WTC11 (cell line): ENCODE measurements at regions not wholly inside any gene's neighbourhood (a gene's known extent, or its start where the extent isn't known, plus 50 kb on each side); places are given as distances from the start of the nearest gene placed in this dataset.

Experiments
- ATAC-seq: fragments of 200-7000 bp; cut with Tn5 transposase; 2 replicates; pipeline ENCODE4 v1.10.0; 2021; ENCODE audit warnings: mild to moderate bottlenecking, moderate library complexity
- CTCF ChIA-PET: fragments of 300-600 bp; sonication (Branson Sonifier 250); formaldehyde crosslinking; loops from one replicate; lab custom pipeline; 2021; ENCODE audit warnings: antibody characterized with exemption; lab: Charles Lee
- POLR2A ChIA-PET: fragments of 350-600 bp; sonication (Branson Sonifier 250); formaldehyde crosslinking; loops from one replicate; lab custom pipeline; 2021; ENCODE audit warnings: antibody characterized with exemption; lab: Charles Lee
- DNase-seq: peaks from one replicate; pipeline ENCODE4 v3.0.0; 2021; ENCODE audit warnings: low spot score
- H3K27ac Mint-ChIP-seq: 2 replicates; pipeline ENCODE4 v1.8.0; 2021; ENCODE audit warnings: mixed read lengths
- H3K27me3 Mint-ChIP-seq: 2 replicates; pipeline ENCODE4 v1.8.0; 2021; ENCODE audit warnings: low read depth, mild to moderate bottlenecking, moderate library complexity, mixed read lengths
- H3K36me3 Mint-ChIP-seq: 2 replicates; pipeline ENCODE4 v1.8.0; 2021; ENCODE audit warnings: mixed read lengths
- H3K4me1 Mint-ChIP-seq: 2 replicates; pipeline ENCODE4 v1.8.0; 2022; ENCODE audit warnings: mixed read lengths
- H3K4me3 Mint-ChIP-seq: 2 replicates; pipeline ENCODE4 v1.8.0; 2021; ENCODE audit warnings: mild to moderate bottlenecking, moderate library complexity, mixed read lengths
- H3K9me3 Mint-ChIP-seq: 2 replicates; pipeline ENCODE4 v1.8.0; 2021; ENCODE audit warnings: mixed read lengths
- CREB1 ChIP-seq: sonication (generic); formaldehyde crosslinking; IDR thresholded peaks from 2 replicates; pipeline ENCODE4 v1.8.0; 2023; ENCODE audit warnings: mild to moderate bottlenecking, missing genetic modification reagents
- ELF4 ChIP-seq: sonication (generic); formaldehyde crosslinking; IDR thresholded peaks from 2 replicates; pipeline ENCODE4 v1.8.1; 2022; ENCODE audit warnings: low read depth, mild to moderate bottlenecking, moderate library complexity, missing genetic modification reagents
- FOXP1 ChIP-seq: sonication (generic); formaldehyde crosslinking; IDR thresholded peaks from 2 replicates; pipeline ENCODE4 v1.8.0; 2022; ENCODE audit warnings: missing genetic modification reagents, mild to moderate bottlenecking, moderate library complexity, borderline replicate concordance
- GTF2I ChIP-seq: fragments of 250-450 bp; sonication (Bioruptor Pico); conservative IDR thresholded peaks from 2 replicates; pipeline ENCODE4 v1.4.0; 2021; ENCODE audit warnings: mild to moderate bottlenecking
- MXD4 ChIP-seq: fragments of 250-450 bp; sonication (Bioruptor Pico); IDR thresholded peaks from 2 replicates; pipeline ENCODE4 v1.8.0; 2021; ENCODE audit warnings: mild to moderate bottlenecking, moderate library complexity, borderline replicate concordance
- MYBL2 ChIP-seq: sonication (generic); formaldehyde crosslinking; IDR thresholded peaks from 2 replicates; pipeline ENCODE4 v1.8.1; 2023; ENCODE audit warnings: mild to moderate bottlenecking, moderate library complexity, missing genetic modification reagents
- NFATC4 ChIP-seq: fragments of 250-450 bp; sonication (Bioruptor Pico); IDR thresholded peaks from 2 replicates; pipeline ENCODE4 v1.9.0; 2021; ENCODE audit warnings: mild to moderate bottlenecking
- NFYB ChIP-seq: sonication (generic); formaldehyde crosslinking; conservative IDR thresholded peaks from 2 replicates; pipeline ENCODE4 v1.8.0; 2022; ENCODE audit warnings: low read depth, missing genetic modification reagents
- NR3C1 ChIP-seq: sonication (generic); formaldehyde crosslinking; conservative IDR thresholded peaks from 2 replicates; pipeline ENCODE4 v1.8.1; 2023; ENCODE audit warnings: low read depth, mild to moderate bottlenecking, missing genetic modification reagents
- TEAD4 ChIP-seq: sonication (generic); formaldehyde crosslinking; IDR thresholded peaks from 2 replicates; pipeline ENCODE4 v1.8.0; 2022; ENCODE audit warnings: mild to moderate bottlenecking, missing genetic modification reagents
- TP53 ChIP-seq: sonication (generic); formaldehyde crosslinking; IDR thresholded peaks from 2 replicates; pipeline ENCODE4 v1.8.1; 2023; ENCODE audit warnings: mild to moderate bottlenecking, missing genetic modification reagents
- ZNF263 ChIP-seq: sonication (generic); formaldehyde crosslinking; IDR thresholded peaks from 2 replicates; pipeline ENCODE4 v1.8.1; 2022; ENCODE audit warnings: low read depth, mild to moderate bottlenecking, moderate library complexity, missing genetic modification reagents
- TF ChIP-seq, protein P1 (sequence below): sonication (generic); formaldehyde crosslinking; IDR thresholded peaks from 2 replicates; pipeline ENCODE4 v1.8.1; 2022; ENCODE audit warnings: mild to moderate bottlenecking, missing genetic modification reagents, moderate library complexity, borderline replicate concordance
- TF ChIP-seq, protein P2 (sequence below): fragments of 250-450 bp; sonication (Bioruptor Pico); IDR thresholded peaks from 2 replicates; pipeline ENCODE4 v1.9.0; 2021; ENCODE audit warnings: moderate library complexity, mild to moderate bottlenecking, inconsistent platforms, borderline replicate concordance
- TF ChIP-seq, protein P3 (sequence below): sonication (generic); formaldehyde crosslinking; IDR thresholded peaks from 2 replicates; pipeline ENCODE4 v1.8.0; 2023; ENCODE audit warnings: missing genetic modification reagents
- TF ChIP-seq, protein P4 (sequence below): sonication (generic); formaldehyde crosslinking; IDR thresholded peaks from 2 replicates; pipeline ENCODE4 v1.8.1; 2022; ENCODE audit warnings: mild to moderate bottlenecking, moderate library complexity, missing genetic modification reagents
- TF ChIP-seq, protein P5 (sequence below): sonication (generic); formaldehyde crosslinking; IDR thresholded peaks from 2 replicates; pipeline ENCODE4 v1.8.1; 2023; ENCODE audit warnings: mild to moderate bottlenecking, missing genetic modification reagents, borderline replicate concordance
- TF ChIP-seq, protein P6 (sequence below): sonication (generic); formaldehyde crosslinking; IDR thresholded peaks from 2 replicates; pipeline ENCODE4 v1.8.1; 2022; ENCODE audit warnings: low read depth, mild to moderate bottlenecking, moderate library complexity, missing genetic modification reagents, borderline replicate concordance
- TF ChIP-seq, protein P7 (sequence below): sonication (generic); formaldehyde crosslinking; IDR thresholded peaks from 2 replicates; pipeline ENCODE4 v1.8.0; 2023; ENCODE audit warnings: missing genetic modification reagents, mild to moderate bottlenecking, borderline replicate concordance

DNA sequence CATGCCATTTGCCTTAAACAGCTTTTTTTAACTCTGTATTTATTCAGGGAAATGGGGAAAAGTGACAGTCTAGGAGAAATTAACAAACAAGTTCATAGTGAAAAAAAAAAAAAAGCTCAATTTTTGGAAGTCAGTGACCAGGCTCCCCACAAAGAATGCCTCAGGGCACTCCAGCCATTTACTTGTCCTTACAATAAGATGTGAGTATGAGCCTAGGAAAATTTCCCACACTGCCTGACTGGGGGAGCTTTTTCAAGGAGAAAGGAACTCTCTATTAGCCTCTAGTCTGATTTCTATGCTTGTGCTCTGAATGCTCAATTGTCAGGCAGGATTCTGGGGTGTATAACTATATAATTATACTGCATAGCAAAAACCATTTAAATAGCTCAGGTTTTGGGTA, 74.9 kb upstream of the NRBF2 start (continued):
- TF ChIP-seq, protein P1, sequence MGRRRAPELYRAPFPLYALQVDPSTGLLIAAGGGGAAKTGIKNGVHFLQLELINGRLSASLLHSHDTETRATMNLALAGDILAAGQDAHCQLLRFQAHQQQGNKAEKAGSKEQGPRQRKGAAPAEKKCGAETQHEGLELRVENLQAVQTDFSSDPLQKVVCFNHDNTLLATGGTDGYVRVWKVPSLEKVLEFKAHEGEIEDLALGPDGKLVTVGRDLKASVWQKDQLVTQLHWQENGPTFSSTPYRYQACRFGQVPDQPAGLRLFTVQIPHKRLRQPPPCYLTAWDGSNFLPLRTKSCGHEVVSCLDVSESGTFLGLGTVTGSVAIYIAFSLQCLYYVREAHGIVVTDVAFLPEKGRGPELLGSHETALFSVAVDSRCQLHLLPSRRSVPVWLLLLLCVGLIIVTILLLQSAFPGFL (CRISPR knock-in tag): no peak
- no peak for TF ChIP-seq MXD4 (CRISPR knock-in tag)
- TF ChIP-seq, protein P2, sequence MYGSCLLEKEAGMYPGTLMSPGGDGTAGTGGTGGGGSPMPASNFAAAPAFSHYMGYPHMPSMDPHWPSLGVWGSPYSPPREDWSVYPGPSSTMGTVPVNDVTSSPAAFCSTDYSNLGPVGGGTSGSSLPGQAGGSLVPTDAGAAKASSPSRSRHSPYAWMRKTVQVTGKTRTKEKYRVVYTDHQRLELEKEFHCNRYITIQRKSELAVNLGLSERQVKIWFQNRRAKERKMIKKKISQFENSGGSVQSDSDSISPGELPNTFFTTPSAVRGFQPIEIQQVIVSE (CRISPR knock-in tag): no peak
- TF ChIP-seq, protein P3, sequence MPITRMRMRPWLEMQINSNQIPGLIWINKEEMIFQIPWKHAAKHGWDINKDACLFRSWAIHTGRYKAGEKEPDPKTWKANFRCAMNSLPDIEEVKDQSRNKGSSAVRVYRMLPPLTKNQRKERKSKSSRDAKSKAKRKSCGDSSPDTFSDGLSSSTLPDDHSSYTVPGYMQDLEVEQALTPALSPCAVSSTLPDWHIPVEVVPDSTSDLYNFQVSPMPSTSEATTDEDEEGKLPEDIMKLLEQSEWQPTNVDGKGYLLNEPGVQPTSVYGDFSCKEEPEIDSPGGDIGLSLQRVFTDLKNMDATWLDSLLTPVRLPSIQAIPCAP (CRISPR knock-in tag): no peak
- no peak for TF ChIP-seq MYBL2 (CRISPR knock-in tag)
- TF ChIP-seq, protein P4, sequence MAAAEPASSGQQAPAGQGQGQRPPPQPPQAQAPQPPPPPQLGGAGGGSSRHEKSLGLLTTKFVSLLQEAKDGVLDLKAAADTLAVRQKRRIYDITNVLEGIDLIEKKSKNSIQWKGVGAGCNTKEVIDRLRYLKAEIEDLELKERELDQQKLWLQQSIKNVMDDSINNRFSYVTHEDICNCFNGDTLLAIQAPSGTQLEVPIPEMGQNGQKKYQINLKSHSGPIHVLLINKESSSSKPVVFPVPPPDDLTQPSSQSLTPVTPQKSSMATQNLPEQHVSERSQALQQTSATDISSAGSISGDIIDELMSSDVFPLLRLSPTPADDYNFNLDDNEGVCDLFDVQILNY (CRISPR knock-in tag): no peak
- TF ChIP-seq NFYB (CRISPR knock-in tag): no peak
- TF ChIP-seq, protein P5, sequence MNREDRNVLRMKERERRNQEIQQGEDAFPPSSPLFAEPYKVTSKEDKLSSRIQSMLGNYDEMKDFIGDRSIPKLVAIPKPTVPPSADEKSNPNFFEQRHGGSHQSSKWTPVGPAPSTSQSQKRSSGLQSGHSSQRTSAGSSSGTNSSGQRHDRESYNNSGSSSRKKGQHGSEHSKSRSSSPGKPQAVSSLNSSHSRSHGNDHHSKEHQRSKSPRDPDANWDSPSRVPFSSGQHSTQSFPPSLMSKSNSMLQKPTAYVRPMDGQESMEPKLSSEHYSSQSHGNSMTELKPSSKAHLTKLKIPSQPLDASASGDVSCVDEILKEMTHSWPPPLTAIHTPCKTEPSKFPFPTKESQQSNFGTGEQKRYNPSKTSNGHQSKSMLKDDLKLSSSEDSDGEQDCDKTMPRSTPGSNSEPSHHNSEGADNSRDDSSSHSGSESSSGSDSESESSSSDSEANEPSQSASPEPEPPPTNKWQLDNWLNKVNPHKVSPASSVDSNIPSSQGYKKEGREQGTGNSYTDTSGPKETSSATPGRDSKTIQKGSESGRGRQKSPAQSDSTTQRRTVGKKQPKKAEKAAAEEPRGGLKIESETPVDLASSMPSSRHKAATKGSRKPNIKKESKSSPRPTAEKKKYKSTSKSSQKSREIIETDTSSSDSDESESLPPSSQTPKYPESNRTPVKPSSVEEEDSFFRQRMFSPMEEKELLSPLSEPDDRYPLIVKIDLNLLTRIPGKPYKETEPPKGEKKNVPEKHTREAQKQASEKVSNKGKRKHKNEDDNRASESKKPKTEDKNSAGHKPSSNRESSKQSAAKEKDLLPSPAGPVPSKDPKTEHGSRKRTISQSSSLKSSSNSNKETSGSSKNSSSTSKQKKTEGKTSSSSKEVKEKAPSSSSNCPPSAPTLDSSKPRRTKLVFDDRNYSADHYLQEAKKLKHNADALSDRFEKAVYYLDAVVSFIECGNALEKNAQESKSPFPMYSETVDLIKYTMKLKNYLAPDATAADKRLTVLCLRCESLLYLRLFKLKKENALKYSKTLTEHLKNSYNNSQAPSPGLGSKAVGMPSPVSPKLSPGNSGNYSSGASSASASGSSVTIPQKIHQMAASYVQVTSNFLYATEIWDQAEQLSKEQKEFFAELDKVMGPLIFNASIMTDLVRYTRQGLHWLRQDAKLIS: no peak
- no peak for TF ChIP-seq NR3C1 (CRISPR knock-in tag)
- no peak for TF ChIP-seq NFATC4
- TF ChIP-seq ZNF263 (CRISPR knock-in tag): no peak
- TF ChIP-seq, protein P6, sequence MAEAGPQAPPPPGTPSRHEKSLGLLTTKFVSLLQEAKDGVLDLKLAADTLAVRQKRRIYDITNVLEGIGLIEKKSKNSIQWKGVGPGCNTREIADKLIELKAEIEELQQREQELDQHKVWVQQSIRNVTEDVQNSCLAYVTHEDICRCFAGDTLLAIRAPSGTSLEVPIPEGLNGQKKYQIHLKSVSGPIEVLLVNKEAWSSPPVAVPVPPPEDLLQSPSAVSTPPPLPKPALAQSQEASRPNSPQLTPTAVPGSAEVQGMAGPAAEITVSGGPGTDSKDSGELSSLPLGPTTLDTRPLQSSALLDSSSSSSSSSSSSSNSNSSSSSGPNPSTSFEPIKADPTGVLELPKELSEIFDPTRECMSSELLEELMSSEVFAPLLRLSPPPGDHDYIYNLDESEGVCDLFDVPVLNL: no peak
- no peak for TF ChIP-seq CREB1 (CRISPR knock-in tag)

DNA sequence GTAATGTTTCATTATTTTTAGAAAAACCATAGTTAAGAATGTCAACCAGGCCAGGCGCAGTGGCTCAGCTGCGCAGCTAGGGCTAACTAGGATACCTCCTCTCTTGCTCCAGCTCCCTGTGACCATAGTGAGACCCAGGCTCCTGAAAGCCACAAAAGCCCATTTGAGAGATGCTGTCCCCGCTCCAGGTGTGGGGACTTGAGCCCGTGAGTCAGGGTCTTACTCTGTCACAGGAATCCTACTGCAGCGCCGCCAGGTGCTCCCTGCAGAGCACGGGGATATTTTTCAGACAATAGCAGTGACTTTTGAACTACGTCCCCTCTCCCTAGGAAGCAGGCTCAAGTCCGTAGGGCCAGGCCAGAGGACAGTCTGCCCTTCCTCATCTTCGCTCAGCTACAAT, 75.6 kb upstream of the NRBF2 start:
- ATAC-seq: peak; percentile 83
- Mint-ChIP-seq H3K27ac (no peak overlapping the region), H3K4me3 (no peak overlapping the region), H3K4me1 (peaks cover 15% of the 10 kb centered on the region), H3K36me3 (no peaks in the 10 kb centered on the region), H3K9me3 (peaks cover 7% of the 10 kb centered on the region; the same call in 1 of the 2 replicates), H3K27me3 (no peaks in the 10 kb centered on the region)
- ChIA-PET CTCF (interaction anchor here (0.6 to 2.3 kb wide), 4 partner anchors 13 to 421 kb away, joined by 3 to 7 read pairs (median 3); no protein-coding TSS in a partner anchor), POLR2A (interaction anchor here (1.2 kb wide), 1 partner anchor 76 kb away, joined by 3 read pairs; no protein-coding TSS in a partner anchor)
- peak; percentile 16 for DNase-seq
- TF ChIP-seq FOXP1 (no peak), GTF2I (no peak), TP53 (CRISPR knock-in tag) (no peak), TEAD4 (CRISPR knock-in tag) (no peak), ELF4 (CRISPR knock-in tag) (no peak)
- TF ChIP-seq, protein P7, sequence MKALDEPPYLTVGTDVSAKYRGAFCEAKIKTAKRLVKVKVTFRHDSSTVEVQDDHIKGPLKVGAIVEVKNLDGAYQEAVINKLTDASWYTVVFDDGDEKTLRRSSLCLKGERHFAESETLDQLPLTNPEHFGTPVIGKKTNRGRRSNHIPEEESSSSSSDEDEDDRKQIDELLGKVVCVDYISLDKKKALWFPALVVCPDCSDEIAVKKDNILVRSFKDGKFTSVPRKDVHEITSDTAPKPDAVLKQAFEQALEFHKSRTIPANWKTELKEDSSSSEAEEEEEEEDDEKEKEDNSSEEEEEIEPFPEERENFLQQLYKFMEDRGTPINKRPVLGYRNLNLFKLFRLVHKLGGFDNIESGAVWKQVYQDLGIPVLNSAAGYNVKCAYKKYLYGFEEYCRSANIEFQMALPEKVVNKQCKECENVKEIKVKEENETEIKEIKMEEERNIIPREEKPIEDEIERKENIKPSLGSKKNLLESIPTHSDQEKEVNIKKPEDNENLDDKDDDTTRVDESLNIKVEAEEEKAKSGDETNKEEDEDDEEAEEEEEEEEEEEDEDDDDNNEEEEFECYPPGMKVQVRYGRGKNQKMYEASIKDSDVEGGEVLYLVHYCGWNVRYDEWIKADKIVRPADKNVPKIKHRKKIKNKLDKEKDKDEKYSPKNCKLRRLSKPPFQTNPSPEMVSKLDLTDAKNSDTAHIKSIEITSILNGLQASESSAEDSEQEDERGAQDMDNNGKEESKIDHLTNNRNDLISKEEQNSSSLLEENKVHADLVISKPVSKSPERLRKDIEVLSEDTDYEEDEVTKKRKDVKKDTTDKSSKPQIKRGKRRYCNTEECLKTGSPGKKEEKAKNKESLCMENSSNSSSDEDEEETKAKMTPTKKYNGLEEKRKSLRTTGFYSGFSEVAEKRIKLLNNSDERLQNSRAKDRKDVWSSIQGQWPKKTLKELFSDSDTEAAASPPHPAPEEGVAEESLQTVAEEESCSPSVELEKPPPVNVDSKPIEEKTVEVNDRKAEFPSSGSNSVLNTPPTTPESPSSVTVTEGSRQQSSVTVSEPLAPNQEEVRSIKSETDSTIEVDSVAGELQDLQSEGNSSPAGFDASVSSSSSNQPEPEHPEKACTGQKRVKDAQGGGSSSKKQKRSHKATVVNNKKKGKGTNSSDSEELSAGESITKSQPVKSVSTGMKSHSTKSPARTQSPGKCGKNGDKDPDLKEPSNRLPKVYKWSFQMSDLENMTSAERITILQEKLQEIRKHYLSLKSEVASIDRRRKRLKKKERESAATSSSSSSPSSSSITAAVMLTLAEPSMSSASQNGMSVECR (CRISPR knock-in tag): no peak
- TF ChIP-seq, protein P4 (CRISPR knock-in tag): no peak
